Epithelial cell of esophagus (primary cell): ENCODE measurements at regions not wholly inside any gene's neighbourhood (a gene's known extent, or its start where the extent isn't known, plus 50 kb on each side); places are given as distances from the start of the nearest gene placed in this dataset.

Source experiments
- DNase-seq: peaks from one replicate; pipeline ENCODE4 v3.0.0; 2010; ENCODE audit warnings: low read depth
- H3K4me3 ChIP-seq: 2 replicates; pipeline ENCODE4 v1.5.1; 2011; ENCODE audit warnings: mild to moderate bottlenecking, low read length, control low read depth
- TF ChIP-seq, protein P1 (sequence below): IDR thresholded peaks from 2 replicates; pipeline ENCODE4 v1.5.1; 2011; ENCODE audit warnings: low read depth, mild to moderate bottlenecking, low read length, control low read depth, inconsistent platforms; ENCODE audit not compliant: insufficient read depth; ENCODE audit errors: missing control alignments

DNA sequence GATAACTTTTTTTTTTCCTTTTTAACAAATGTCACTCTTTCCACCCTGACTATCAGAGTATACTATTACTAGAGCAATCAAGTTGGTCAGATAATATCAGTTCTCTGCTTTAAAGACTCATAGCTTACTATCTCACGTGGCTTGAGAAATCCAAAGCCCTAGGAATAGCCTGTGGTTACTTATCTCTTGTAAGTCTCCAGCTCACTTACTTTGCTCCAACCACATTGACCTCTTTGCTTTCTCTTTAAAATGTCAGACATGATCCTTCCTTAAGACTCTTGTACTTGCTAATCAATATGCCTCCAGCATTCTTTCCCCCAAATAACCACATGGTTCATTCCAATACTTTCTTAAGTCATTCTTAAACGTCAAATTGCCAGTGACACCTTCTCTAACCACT is 1292.2 kb downstream of the REEP3 start:
- no peak overlapping the region for H3K4me3 ChIP-seq
- TF ChIP-seq, protein P1, sequence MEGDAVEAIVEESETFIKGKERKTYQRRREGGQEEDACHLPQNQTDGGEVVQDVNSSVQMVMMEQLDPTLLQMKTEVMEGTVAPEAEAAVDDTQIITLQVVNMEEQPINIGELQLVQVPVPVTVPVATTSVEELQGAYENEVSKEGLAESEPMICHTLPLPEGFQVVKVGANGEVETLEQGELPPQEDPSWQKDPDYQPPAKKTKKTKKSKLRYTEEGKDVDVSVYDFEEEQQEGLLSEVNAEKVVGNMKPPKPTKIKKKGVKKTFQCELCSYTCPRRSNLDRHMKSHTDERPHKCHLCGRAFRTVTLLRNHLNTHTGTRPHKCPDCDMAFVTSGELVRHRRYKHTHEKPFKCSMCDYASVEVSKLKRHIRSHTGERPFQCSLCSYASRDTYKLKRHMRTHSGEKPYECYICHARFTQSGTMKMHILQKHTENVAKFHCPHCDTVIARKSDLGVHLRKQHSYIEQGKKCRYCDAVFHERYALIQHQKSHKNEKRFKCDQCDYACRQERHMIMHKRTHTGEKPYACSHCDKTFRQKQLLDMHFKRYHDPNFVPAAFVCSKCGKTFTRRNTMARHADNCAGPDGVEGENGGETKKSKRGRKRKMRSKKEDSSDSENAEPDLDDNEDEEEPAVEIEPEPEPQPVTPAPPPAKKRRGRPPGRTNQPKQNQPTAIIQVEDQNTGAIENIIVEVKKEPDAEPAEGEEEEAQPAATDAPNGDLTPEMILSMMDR = no peak
- DNase-seq = no peak

DNA sequence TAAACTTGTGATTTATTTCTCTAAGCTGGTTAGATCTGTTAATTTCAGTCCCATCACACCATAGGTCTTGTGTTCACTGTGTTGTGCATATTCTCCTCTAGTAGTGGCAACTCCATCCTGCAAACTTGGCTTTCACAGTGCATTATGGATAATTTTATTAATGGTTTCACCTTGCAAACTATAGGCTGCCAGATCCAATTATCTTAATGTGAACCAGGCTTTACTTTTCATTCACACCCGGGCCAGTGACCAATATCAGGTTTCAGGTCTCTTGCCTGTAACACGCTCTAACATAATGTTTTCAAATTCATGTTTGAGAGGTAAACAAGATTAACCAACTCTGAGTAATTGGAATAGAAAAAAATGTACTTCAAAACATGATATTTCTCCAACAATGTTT is 1293.0 kb downstream of the REEP3 start:
- no peak overlapping the region for H3K4me3 ChIP-seq
- TF ChIP-seq, protein P1 = no peak
- no peak for DNase-seq

DNA sequence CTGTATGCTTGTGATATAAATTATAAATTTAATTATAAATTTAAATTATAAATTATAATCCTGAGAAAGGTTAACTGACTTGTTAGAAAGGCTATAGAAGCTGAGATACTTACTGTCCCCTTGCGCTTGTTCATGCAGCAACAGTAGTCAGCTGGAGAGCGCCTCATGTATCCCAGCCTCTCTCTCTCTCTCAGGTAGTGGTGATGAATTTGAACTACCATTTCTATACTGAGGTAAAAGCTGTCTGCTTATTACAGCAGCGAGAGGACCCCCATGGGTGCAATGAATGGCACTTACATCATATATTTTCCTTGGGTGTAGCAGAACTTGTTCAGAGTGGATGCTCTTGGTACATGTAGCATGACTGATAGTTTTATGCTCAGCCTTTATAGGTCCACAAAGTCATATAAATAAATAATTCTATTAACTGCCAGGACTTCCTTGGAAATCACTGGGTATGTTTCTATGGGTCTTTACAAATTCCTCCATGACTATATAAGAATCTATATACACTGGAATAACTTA is 1308.7 kb downstream of the REEP3 start:
- H3K4me3 ChIP-seq = no peak overlapping the region
- TF ChIP-seq, protein P1 = no peak
- DNase-seq = no peak

DNA sequence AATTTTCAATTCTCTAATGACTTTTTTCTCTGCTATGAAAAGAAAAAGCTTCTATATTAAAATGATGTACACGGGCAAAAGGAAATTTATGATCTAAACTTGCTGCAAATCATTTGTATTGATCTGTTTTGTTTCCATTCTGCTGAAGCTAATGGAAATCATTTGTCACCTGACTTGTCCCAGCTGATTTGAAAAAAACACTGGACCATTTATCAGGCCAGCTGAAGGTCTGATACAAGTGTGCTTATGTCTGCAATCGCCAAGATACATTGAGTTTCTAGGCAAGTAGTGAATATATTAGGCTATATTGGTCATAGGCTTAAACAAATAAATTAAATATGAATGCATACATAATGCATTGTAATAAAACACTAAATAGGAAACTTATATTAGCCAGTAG is 1309.7 kb downstream of the REEP3 start:
- no peak for DNase-seq
- no peak overlapping the region for H3K4me3 ChIP-seq
- TF ChIP-seq, protein P1 = no peak

DNA sequence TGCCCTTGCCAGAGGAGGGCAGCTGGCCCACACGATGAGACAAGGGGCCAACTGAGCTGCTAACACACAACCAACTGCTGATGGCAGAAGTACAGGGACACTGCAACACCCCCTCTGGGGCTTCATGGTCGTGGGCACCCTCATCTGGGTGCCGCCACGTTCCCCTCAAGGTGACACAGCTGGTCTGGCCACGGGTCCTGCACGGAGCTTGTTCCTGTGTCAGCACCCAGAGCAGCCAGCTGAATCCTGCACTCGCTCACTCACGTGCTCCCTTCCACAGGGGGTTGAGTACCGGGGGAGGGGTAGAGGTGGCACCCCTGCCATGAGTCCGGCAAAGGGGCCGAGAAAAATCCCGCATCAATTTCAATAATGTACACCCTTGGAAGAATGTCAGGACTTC is 1319.1 kb downstream of the REEP3 start:
- no peak for DNase-seq
- no peak overlapping the region for H3K4me3 ChIP-seq
- TF ChIP-seq, protein P1 = no peak

DNA sequence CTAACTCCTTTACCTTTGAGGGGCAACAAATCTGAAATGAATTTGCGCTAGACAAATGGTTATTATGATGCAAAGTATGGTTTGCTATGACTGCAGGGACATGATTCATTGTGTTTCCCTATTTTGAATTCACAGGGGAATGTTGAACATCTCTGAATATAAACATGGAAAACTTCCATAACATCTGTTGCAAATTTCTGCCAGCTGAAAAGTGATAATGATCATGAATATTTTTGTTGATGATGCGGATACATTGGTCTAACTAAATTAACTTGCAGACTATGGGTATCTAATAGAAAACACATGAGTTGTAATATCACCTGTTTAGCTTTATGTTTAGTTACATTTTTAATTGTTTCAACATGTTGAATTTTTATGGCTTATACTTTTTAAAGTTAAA is 1325.5 kb downstream of the REEP3 start:
- TF ChIP-seq, protein P1 = no peak
- no peak overlapping the region for H3K4me3 ChIP-seq
- no peak for DNase-seq

DNA sequence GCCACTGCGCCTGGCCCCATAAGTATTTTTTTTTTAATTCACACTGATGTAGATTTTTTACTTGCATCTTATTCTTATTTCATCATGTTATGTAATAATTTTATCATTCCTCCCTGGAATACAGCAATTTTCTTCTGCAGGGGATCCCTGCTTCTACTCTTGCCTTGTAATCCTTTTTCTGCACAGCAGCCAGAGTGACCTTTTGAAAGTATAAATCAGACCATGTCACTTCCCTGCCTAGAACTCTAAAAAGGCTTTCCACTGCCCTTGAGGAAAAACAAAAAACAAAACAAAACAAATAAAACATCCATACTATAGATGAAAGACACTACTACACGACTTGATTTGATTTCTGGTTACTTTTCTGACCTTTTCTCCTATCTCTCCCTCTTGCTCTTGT is 1334.7 kb downstream of the REEP3 start:
- no peak overlapping the region for H3K4me3 ChIP-seq
- TF ChIP-seq, protein P1 = no peak
- no peak for DNase-seq
